HG02610 (cell line): ENCODE measurements at regions not wholly inside any gene's neighbourhood (a gene's known extent, or its start where the extent isn't known, plus 50 kb on each side); places are given as distances from the start of the nearest gene placed in this dataset.
"Not testable (repeated sequence)": the region's sequence is repeated elsewhere in the genome, so short reads cannot be mapped to it uniquely, and the experiment has no call there.

Experiments used
- ATAC-seq: cut with Tn5 transposase; IDR thresholded peaks from one replicate; pipeline ENCODE4 v1.9.1; 2021; ENCODE audit warnings: mild to moderate bottlenecking, moderate library complexity; ENCODE audit not compliant: unreplicated experiment

DNA sequence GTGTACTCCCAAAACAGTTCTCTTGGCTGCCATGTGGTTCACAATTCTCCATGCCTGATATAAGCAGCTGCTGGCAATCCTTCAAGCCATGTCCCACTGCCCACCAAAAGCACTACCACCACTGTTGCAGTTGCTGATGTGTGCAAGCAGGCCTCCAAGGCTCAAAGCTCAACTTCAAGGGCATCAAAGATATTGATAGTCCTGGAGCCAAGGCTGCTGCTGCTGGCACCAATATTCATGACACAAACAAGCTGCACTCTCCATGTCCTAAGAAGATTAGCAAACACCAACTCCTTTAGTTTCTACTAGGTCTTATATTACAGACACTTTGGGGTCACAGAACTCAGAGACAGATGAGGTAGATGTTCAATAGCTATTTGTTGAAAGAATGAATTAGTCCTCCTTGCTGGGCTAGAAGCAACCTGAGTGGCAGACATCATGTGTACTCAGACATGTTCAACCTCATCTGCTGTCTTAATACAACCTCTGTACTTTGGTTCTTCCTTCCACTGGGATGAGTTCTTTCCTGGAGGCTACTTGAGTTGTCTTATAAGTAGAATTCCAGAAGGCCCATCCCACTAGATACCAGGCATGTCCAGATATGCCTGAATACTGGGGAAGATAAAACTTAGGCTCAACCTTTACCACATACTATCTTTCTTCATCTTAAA, 104.5 kb upstream of the UGP2 start:
- no peak for ATAC-seq

DNA sequence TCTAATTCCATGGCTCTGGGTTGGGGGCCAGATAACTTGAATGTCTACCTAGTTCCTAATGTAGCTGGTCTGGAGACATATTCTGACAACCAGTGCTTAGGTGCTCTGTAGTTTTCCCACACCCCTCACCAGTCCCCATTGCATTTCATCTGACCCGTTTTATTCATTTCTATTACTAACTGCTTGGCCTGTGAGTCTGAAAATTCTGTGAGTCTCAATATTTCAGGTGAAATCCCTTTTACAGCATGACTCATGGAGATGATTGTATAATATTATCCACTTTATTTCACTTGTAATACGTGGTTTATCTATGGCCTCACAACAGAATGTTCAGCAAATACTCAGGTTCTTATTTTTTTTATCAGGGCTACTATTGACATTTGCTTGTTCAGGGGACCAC, 103.7 kb upstream of the UGP2 start:
- no peak for ATAC-seq

DNA sequence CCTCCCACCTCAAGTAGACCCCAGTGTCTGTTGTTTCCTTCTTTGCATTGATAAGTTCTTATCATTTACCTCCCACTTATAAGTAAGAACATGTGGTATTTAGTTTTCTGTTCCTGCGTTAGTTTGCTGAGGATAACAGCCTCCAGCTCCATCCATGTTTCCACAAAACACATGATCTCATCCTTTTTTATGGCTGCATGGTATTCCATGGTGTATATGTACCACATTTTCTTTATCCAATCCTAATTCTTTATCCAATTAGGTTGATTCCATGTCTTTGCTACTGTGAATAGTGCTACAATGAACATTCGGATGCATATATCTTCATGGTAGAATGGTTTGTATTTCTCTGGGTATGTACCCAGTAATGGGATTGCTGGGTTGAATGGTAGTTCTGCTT, 102.5 kb upstream of the UGP2 start:
- ATAC-seq = not testable (repeated sequence)

GRCh38 chr2:63740020-63740419, 101.7 kb upstream of the UGP2 start:
- no peak for ATAC-seq

GRCh38 chr2:63740943-63741342, 100.8 kb upstream of the UGP2 start:
- no peak for ATAC-seq

- no peak for ATAC-seq
Measured at GRCh38 chr2:63741884-63742579, 99.7 kb upstream of the UGP2 start.

DNA sequence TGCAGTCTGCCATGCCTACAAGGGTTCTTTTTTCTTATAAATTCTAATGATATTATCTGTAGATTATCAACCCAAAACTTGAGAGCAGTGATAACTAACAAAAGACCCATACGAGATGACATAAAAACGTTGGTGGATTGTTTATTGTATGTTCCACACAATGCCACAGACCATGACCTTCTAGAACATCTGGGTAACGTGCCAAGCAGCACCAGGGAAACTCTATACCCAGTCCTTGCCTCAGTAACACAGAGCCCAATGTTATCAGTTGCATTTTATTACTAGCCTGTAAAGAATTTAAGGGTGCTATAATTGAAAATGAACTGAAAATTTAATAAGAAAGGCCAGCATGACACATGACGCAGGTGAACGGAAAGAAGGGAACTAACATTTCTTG, 99.1 kb upstream of the UGP2 start:
- ATAC-seq = no peak

DNA sequence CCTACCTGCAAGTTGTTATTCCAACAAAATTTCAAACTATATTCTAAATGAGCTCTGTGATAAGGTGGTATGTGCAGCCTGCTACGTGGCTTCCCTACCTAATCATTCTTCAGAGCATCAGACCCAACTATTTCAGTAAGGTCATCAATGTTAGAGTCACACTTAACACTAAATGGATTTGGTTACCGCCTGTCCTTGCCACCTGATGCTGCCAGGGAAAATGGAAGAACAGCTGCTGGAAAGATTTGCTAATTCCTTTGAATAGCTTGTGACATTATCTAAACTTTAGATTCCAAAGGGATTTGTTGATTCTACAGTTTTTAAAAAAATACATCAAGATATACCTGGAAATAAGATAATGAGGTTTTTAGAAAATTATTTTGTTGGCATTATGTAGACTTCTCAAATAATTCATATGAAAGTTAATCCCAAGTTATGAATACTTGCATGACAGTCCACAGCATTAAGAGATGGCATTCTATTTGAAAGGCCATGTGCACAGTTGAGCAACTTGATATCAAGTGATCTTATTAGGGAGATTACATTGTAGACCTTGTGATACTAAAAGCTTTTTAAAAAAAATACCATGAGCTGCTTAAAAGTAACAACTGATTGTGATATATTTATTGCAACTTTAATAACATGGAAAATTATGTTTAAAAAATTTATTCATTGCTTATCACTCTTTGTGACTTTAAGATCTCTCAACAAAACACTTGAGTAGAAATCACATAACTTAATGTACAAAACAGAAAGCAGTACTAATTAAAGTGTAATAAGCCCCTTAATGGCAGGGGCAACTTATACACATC, 98.3 kb upstream of the UGP2 start:
- no peak for ATAC-seq

DNA sequence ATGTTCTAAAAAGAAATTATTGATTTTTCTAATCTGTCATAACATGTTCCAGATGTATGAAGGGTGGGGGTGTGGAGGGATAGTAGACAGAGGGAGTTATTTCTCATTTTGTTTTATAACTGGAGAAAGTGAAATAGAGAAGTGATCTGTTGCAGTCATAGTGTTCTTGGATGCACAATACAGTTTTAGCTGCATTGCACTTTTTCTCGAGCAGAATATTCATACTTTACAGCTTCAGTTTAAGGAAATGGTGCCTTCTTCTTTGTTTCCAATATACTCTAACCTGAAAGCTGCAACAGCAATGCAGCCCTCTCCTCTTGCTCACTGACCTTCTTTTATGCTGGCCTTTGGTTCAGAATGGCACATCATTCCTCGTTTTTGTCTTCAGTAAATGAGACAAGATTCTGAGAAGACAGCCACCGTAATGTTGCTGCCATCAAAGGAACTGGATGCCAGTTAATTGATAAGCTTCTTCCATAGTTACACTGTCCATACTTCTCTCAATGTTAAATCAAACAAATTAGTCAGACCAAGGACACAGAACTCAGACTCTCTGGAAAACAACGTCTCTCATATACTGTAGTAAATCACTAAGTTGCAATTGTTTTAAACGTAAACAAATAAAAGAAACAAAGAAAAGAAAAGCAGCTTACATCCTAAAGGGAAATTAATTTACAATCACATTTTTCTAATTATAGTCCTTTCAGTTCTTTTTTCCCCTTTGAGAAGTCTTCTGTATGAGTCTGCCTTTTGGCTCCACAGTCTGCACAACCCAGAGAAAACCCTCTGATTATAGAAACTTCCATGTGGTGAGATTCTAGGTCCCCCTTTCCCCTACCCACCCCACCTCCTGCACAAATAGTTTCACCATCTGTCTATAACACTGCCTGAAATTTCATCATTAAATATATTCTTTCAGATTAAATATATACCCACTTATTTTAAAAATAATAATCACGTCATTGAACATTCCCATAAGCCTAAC, 97.4 kb upstream of the UGP2 start:
- ATAC-seq = no peak

GRCh38 chr2:63746548-63746947, 95.1 kb upstream of the UGP2 start:
- ATAC-seq = not testable (repeated sequence)

GRCh38 chr2:63751901-63752300, 89.8 kb upstream of the UGP2 start:
- no peak for ATAC-seq

- no peak for ATAC-seq
Measured at GRCh38 chr2:63755216-63755615, 86.5 kb upstream of the UGP2 start.

GRCh38 chr2:63755965-63756364, 85.7 kb upstream of the UGP2 start:
- no peak for ATAC-seq

GRCh38 chr2:63763391-63763941, 78.2 kb upstream of the UGP2 start:
- no peak for ATAC-seq

DNA sequence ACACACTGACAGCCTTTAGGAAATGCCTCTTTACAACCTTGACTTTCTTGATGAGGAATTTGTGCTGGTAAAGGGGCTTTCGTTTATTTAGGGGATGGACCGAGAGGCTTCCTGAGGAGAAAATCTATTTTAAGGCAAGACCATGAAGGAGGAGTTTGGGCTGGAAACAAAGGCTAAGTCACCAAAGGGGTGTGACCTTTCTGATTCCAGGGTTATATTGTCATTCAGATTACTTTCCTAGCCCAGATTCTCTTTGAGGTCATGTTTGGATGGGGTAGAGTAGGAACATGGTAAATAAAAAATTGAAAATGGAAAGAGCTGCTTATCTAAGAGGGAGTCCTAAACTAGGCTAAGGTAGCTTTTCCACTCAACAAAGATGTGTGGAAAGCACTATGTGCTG, 77.1 kb upstream of the UGP2 start:
- ATAC-seq = no peak

GRCh38 chr2:63765117-63765516, 76.6 kb upstream of the UGP2 start:
- no peak for ATAC-seq

DNA sequence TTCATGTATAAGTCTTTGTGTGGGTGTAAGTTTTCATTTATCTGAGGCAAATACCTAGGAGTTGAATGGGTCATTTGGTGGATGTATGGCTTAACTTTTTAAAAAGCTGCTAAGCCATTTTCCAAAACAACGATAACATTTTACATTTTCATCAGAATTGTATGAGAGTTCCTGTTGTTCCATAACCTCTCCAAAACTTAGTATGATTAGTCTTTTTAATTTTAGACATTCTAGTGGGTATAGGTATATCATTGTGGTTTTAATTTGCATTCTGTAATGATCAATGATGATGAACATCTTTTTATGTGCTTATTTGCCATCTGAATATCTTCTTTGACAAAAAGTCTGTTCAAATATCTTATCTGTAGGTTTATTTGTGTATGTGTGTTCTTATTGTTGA, 74.4 kb upstream of the UGP2 start:
- no peak for ATAC-seq

GRCh38 chr2:63768051-63768450, 73.6 kb upstream of the UGP2 start:
- no peak for ATAC-seq

- ATAC-seq = no peak
Measured at GRCh38 chr2:63769915-63770314, 71.8 kb upstream of the UGP2 start.

- ATAC-seq = no peak
Measured at GRCh38 chr2:63772061-63772460, 69.6 kb upstream of the UGP2 start.
